ENCODE measurements at regions not wholly inside any gene's neighbourhood (a gene's known extent, or its start where the extent isn't known, plus 50 kb on each side); places are given as distances from the start of the nearest gene placed in this dataset.

GRCh38 chr21:41006636-41007035, 159.7 kb upstream of the DSCAM start:
- FAIRE-seq, result no peak
- H3K27ac ChIP-seq (ENCODE audit: extremely low read length, insufficient read depth, low read length), result no peak overlapping the region
- no TSS peak for BruUV-seq (replicated peaks)
- H3K27me3 ChIP-seq (ENCODE audit: control insufficient read depth in 1 of 2, insufficient read depth in 2 of 2, low read length in 2 of 2), result no peaks in the 10 kb centered on the region
- no peak overlapping the region for H3K9ac ChIP-seq (ENCODE audit: insufficient read depth, low read depth, low read length)
- H3K9me3 ChIP-seq (ENCODE audit: low read length), result peaks cover 26% of the 10 kb centered on the region
- no peaks in the 10 kb centered on the region for H3K79me2 ChIP-seq (ENCODE audit: insufficient read depth, low read length)
- no peaks in the 10 kb centered on the region for H3K4me1 ChIP-seq (ENCODE audit: insufficient read depth, low read length)
- H3K4me3 ChIP-seq (replicated peaks in 1 of 3; ENCODE audit: insufficient read depth in 1 of 3, low read depth in 2 of 3, low read length in 3 of 3), result no peak overlapping the region
- no peaks in the 10 kb centered on the region for H4K20me1 ChIP-seq (ENCODE audit: insufficient read depth, low read length)
- intact Hi-C loops (cut with micrococcal nuclease; ENCODE audit: unreplicated experiment), result no loop called here
- 4% methylated on average over 5 of the region's 6 CpGs for WGBS (ENCODE audit: low lambda C conversion rate)
- H2AFZ ChIP-seq (ENCODE audit: low read length), result no peak overlapping the region
- in situ Hi-C loops (cut with HindIII; ENCODE audit: extremely low pct_ligation_motif_present, low pct_unique_long_range_greater_than_20kb), result no loop called here
- ChIA-PET POLR2A (no interaction called here), CTCF (ENCODE audit: low intra/inter-chr PET ratio, low total read pairs) (no interaction called here)
- no peaks in the 10 kb centered on the region for H3K36me3 ChIP-seq (replicated peaks in 1 of 2; ENCODE audit: control insufficient read depth in 1 of 2, insufficient read depth in 2 of 2, low read length in 2 of 2)
- no peak for ATAC-seq
- no peak for DNase-seq (ENCODE audit: low spot score)
- TF ChIP-seq ZNF576 (CRISPR knock-in tag; IDR thresholded peaks at IDR 0.05), result no peak
- no peak for TF ChIP-seq ZNF275 (CRISPR knock-in tag; IDR thresholded peaks at IDR 0.05; ENCODE audit: borderline replicate concordance)
- TF ChIP-seq ZFP36L1 (CRISPR knock-in tag; IDR thresholded peaks at IDR 0.05), result no peak
- TF ChIP-seq MAFF (IDR thresholded peaks at IDR 0.05; ENCODE audit: low read depth, low read length), result no peak
- no peak for TF ChIP-seq PHF21A (CRISPR knock-in tag; IDR thresholded peaks at IDR 0.05)
- no peak for TF ChIP-seq MNT (IDR thresholded peaks at IDR 0.05)
- TF ChIP-seq ZKSCAN5 (CRISPR knock-in tag; IDR thresholded peaks at IDR 0.05), result no peak
- no peak for TF ChIP-seq FOXO1 (CRISPR knock-in tag; IDR thresholded peaks at IDR 0.05)
- TF ChIP-seq PHF5A (CRISPR knock-in tag; IDR thresholded peaks at IDR 0.05; ENCODE audit: low read depth, unreplicated experiment), result no peak
- no peak for TF ChIP-seq GFI1 (CRISPR knock-in tag; IDR thresholded peaks at IDR 0.05; ENCODE audit: borderline replicate concordance)
- no peak for TF ChIP-seq ZEB1 (IDR thresholded peaks at IDR 0.05; ENCODE audit: insufficient replicate concordance, low read depth)
- TF ChIP-seq RBFOX2 (IDR thresholded peaks at IDR 0.05; ENCODE audit: low read depth, low read length), result no peak
- TF ChIP-seq HDAC6 (IDR thresholded peaks at IDR 0.05; ENCODE audit: low read depth, low read length), result no peak
- no peak for TF ChIP-seq CSRNP1 (CRISPR knock-in tag; IDR thresholded peaks at IDR 0.05)
- TF ChIP-seq ZNF354B (CRISPR knock-in tag; IDR thresholded peaks at IDR 0.05), result no peak
- no peak overlapping the region for H3K4me2 ChIP-seq (ENCODE audit: low read depth, low read length)

Measured in HepG2 (cell line).